ENCODE measurements at regions not wholly inside any gene's neighbourhood (a gene's known extent, or its start where the extent isn't known, plus 50 kb on each side); places are given as distances from the start of the nearest gene placed in this dataset.

- TF ChIP-seq CTCF (IDR thresholded peaks at IDR 0.05) = no peak
- no peak for TF ChIP-seq POLR2A (IDR thresholded peaks at IDR 0.05)
Measured at GRCh38 chr12:19588951-19589350, 149.7 kb downstream of the AEBP2 start.

All from Peyer's patch (tissue), 4 donors.